SK-N-SH (cell line): ENCODE measurements at regions not wholly inside any gene's neighbourhood (a gene's known extent, or its start where the extent isn't known, plus 50 kb on each side); places are given as distances from the start of the nearest gene placed in this dataset.

Experiments
- CTCF ChIA-PET: fragments of 300-600, 350-600 bp; formaldehyde crosslinking; extraction: SDS; loops from one replicate; lab custom pipeline; 2021; lab: Yijun Ruan, JAX
- POLR2A ChIA-PET: fragments of 350-600 bp; sonication (Branson Sonifier 250); formaldehyde crosslinking; extraction: SDS; loops from one replicate; lab custom pipeline; 2020; ENCODE audit warnings: antibody characterized with exemption, inconsistent platforms; lab: Yijun Ruan, JAX
- DNase-seq: peaks from one replicate; pipeline ENCODE4 v3.0.0; 2012
- H2AFZ ChIP-seq: fragments of 200-600 bp; sonication (generic); 2 replicates; pipeline ENCODE4 v1.8.1; 2016; ENCODE audit warnings: antibody characterized with exemption, mild to moderate bottlenecking, low read depth
- H3F3A ChIP-seq: fragments of 200-600 bp; sonication (generic); replicated peaks from 2 replicates; pipeline ENCODE3; 2016; ENCODE audit warnings: antibody characterized with exemption, mild to moderate bottlenecking; ENCODE audit not compliant: insufficient read depth
- H3K27ac ChIP-seq, 2 experiments: fragments of 200-500 bp in 1 of 2; fragments of 200-600 bp in 1 of 2; sonication (Bioruptor generic) in 1 of 2; sonication (generic), shearing (Covaris generic) in 1 of 2; 2 replicates each; pipeline versions ENCODE4 v1.5.1 to v1.6.1; 2014 to 2016; ENCODE audit warnings: low read depth in 2 of 2, inconsistent platforms in 1 of 2, low read length in 1 of 2, mild to moderate bottlenecking in 1 of 2, mixed read lengths in 1 of 2
- H3K27me3 ChIP-seq: fragments of 200-600 bp; sonication (generic), shearing (Covaris generic); 2 replicates; pipeline ENCODE4 v1.6.1; 2016; ENCODE audit warnings: mixed run types; ENCODE audit not compliant: insufficient read depth
- H3K36me3 ChIP-seq, 2 experiments: fragments of 200-500 bp in 1 of 2; fragments of 200-600 bp in 1 of 2; sonication (Bioruptor generic) in 1 of 2; sonication (generic) in 1 of 2; replicated peaks in 1 of 2; 2 replicates each; pipeline versions ENCODE3 to v1.5.1; 2014 to 2016; ENCODE audit warnings: low read length in 1 of 2, mild to moderate bottlenecking in 1 of 2; ENCODE audit not compliant: insufficient read depth in 2 of 2, control insufficient read depth in 1 of 2
- H3K4me1 ChIP-seq, 2 experiments: fragments of 200-500 bp in 1 of 2; fragments of 200-600 bp in 1 of 2; sonication (Bioruptor generic) in 1 of 2; sonication (generic), shearing (Covaris generic) in 1 of 2; 2 replicates each; pipeline versions ENCODE4 v1.5.1 to v1.6.1; 2014 to 2016; ENCODE audit warnings: low read depth in 1 of 2, low read length in 1 of 2, mixed run types in 1 of 2; ENCODE audit not compliant: insufficient read depth in 2 of 2, control insufficient read depth in 1 of 2
- H3K4me2 ChIP-seq: fragments of 200-600 bp; sonication (generic), shearing (Covaris generic); 2 replicates; pipeline ENCODE4 v1.6.1; 2017; ENCODE audit warnings: mixed run types
- H3K4me3 ChIP-seq, 2 experiments: fragments of 200-500 bp in 1 of 2; fragments of 200-600 bp in 1 of 2; sonication (Bioruptor generic) in 1 of 2; sonication (generic), shearing (Covaris generic) in 1 of 2; 2 replicates each; pipeline versions ENCODE4 v1.5.1 to v1.8.1; 2014 to 2016; ENCODE audit warnings: low read depth in 2 of 2, inconsistent platforms in 1 of 2, low read length in 1 of 2, mild to moderate bottlenecking in 1 of 2, mixed read lengths in 1 of 2, moderate library complexity in 1 of 2
- H3K79me2 ChIP-seq: fragments of 200-600 bp; sonication (generic); 2 replicates; pipeline ENCODE4 v1.8.1; 2017; ENCODE audit warnings: mild to moderate bottlenecking; ENCODE audit not compliant: insufficient read depth
- H3K9ac ChIP-seq: fragments of 200-600 bp; sonication (generic); 2 replicates; pipeline ENCODE4 v1.6.1; 2017; ENCODE audit warnings: mixed run types
- H3K9me2 ChIP-seq: fragments of 200-600 bp; sonication (generic); 2 replicates; pipeline ENCODE4 v1.6.1; 2017; ENCODE audit warnings: mixed run types
- H3K9me3 ChIP-seq: fragments of 200-600 bp; sonication (generic); 2 replicates; pipeline ENCODE4 v1.6.1; 2017; ENCODE audit warnings: mixed run types, mild to moderate bottlenecking, moderate library complexity
- H4K20me1 ChIP-seq: fragments of 200-600 bp; sonication (generic); 2 replicates; pipeline ENCODE4 v1.6.1; 2017; ENCODE audit warnings: mild to moderate bottlenecking, mixed run types; ENCODE audit not compliant: insufficient read depth
- CHD2 ChIP-seq: fragments of 150-350 bp; IDR thresholded peaks from 2 replicates; pipeline ENCODE4 v1.6.1; 2018; ENCODE audit warnings: low read length; ENCODE audit not compliant: partially characterized antibody
- ELF1 ChIP-seq: IDR thresholded peaks from 2 replicates; pipeline ENCODE4 v1.4.0; 2012
- EP300 ChIP-seq, 2 experiments: IDR thresholded peaks; 2 replicates each; pipeline versions ENCODE4 v1.4.0 to v1.6.1; 2012; ENCODE audit warnings: borderline replicate concordance in 1 of 2, low read depth in 1 of 2, low read length in 1 of 2
- FOXJ3 ChIP-seq: sonication (generic); formaldehyde crosslinking; IDR thresholded peaks from 2 replicates; pipeline ENCODE4 v1.5.1; 2020; ENCODE audit warnings: mild to moderate bottlenecking, missing genetic modification reagents
- GABPA ChIP-seq: IDR thresholded peaks from 2 replicates; pipeline ENCODE4 v1.4.0; 2012; ENCODE audit warnings: low read depth, mild to moderate bottlenecking
- GATA2 ChIP-seq: sonication (generic); formaldehyde crosslinking; IDR thresholded peaks from 2 replicates; pipeline ENCODE4 v1.5.0; 2020; ENCODE audit warnings: mild to moderate bottlenecking, missing genetic modification reagents
- JUND ChIP-seq: IDR thresholded peaks from 2 replicates; pipeline ENCODE4 v1.4.0; 2012
- MXI1 ChIP-seq: IDR thresholded peaks from 2 replicates; pipeline ENCODE4 v1.6.1; 2012; ENCODE audit warnings: mild to moderate bottlenecking, low read depth, low read length, improper control_type of control experiment
- NFIC ChIP-seq: IDR thresholded peaks from 2 replicates; pipeline ENCODE4 v1.4.0; 2012; ENCODE audit warnings: borderline replicate concordance
- NRF1 ChIP-seq: IDR thresholded peaks from 2 replicates; pipeline ENCODE4 v1.6.1; 2012; ENCODE audit warnings: low read depth, mild to moderate bottlenecking, low read length
- POLR2AphosphoS5 ChIP-seq: IDR thresholded peaks from 2 replicates; pipeline ENCODE4 v1.6.1; 2012; ENCODE audit warnings: low read depth, low read length
- RAD21 ChIP-seq: IDR thresholded peaks from 2 replicates; pipeline ENCODE4 v1.6.1; 2012; ENCODE audit warnings: mild to moderate bottlenecking, low read length
- RCOR1 ChIP-seq: fragments of 150-350 bp; IDR thresholded peaks from 2 replicates; pipeline ENCODE4 v1.6.1; 2017; ENCODE audit warnings: antibody characterized with exemption, low read length
- RXRA ChIP-seq: IDR thresholded peaks from 2 replicates; pipeline ENCODE4 v1.4.0; 2012; ENCODE audit warnings: low read depth, mild to moderate bottlenecking, borderline replicate concordance
- SMC3 ChIP-seq: IDR thresholded peaks from 2 replicates; pipeline ENCODE4 v1.6.1; 2012; ENCODE audit warnings: low read depth, low read length, improper control_type of control experiment
- TAF1 ChIP-seq: IDR thresholded peaks from 2 replicates; pipeline ENCODE4 v1.6.1; 2012; ENCODE audit warnings: low read depth, mild to moderate bottlenecking, low read length, moderate library complexity, borderline replicate concordance
- TCF12 ChIP-seq: IDR thresholded peaks from 2 replicates; pipeline ENCODE4 v1.4.0; 2012
- TEAD4 ChIP-seq: IDR thresholded peaks from 2 replicates; pipeline ENCODE4 v1.4.0; 2012; ENCODE audit warnings: mild to moderate bottlenecking, borderline replicate concordance; ENCODE audit not compliant: insufficient read depth
- YY1 ChIP-seq: IDR thresholded peaks from 2 replicates; pipeline ENCODE4 v1.4.0; 2012; ENCODE audit warnings: low read depth, mild to moderate bottlenecking
- WGBS: methylation state at CpG from one replicate; pipeline ENCODE4 v1.1.6; 2017; ENCODE audit warnings: low lambda C conversion rate; 5-methylcytosine and 5-hydroxymethylcytosine counted together
- TF ChIP-seq, protein P1 (sequence below): IDR thresholded peaks from 2 replicates; pipeline ENCODE4 v1.4.0; 2012; ENCODE audit warnings: low read depth, borderline replicate concordance
- TF ChIP-seq, protein P2 (sequence below): fragments of 150-350 bp; IDR thresholded peaks from 2 replicates; pipeline ENCODE4 v1.6.1; 2017; ENCODE audit warnings: antibody characterized with exemption, low read length, low read depth, borderline replicate concordance
- TF ChIP-seq, protein P3 (sequence below): IDR thresholded peaks from 2 replicates; pipeline ENCODE4; 2012
- TF ChIP-seq, protein P4 (sequence below): fragments of 150-350 bp; IDR thresholded peaks from 2 replicates; pipeline ENCODE4 v1.6.1; 2016; ENCODE audit warnings: mild to moderate bottlenecking, low read depth, low read length

DNA sequence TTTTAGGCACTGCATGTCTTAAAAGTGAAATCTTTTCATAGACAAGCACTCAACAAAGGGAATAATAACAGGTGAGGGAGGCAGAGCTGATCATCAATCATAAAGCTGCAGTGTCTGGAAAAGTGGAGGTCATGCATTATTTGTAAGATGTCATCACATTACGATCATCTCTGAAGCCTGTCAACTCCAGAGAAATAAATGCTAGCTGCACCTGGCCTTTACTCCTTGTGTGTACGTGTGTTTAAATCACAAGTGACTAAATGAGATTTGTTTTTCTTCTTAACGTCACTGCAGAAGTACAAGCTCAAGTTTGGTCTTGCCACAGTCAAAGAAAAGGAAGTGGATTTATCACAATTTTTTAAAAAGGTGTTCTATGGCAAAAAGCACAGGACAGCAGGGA, 275.5 kb upstream of the SGK1 start:
- no peak for TF ChIP-seq TCF12
- TF ChIP-seq GATA2 (CRISPR knock-in tag) = no peak
- TF ChIP-seq RCOR1 = no peak
- TF ChIP-seq ELF1 = no peak
- no peak for TF ChIP-seq JUND
- no peak for TF ChIP-seq NFIC
- no peak for TF ChIP-seq EP300 (IDR thresholded peaks at IDR 0.05; ENCODE audit: borderline replicate concordance in 1 of 2, low read depth in 1 of 2, low read length in 1 of 2)
- TF ChIP-seq NRF1 = no peak
- no peak for TF ChIP-seq YY1
- no peak for TF ChIP-seq RXRA
- TF ChIP-seq GABPA = no peak
- TF ChIP-seq, protein P1, sequence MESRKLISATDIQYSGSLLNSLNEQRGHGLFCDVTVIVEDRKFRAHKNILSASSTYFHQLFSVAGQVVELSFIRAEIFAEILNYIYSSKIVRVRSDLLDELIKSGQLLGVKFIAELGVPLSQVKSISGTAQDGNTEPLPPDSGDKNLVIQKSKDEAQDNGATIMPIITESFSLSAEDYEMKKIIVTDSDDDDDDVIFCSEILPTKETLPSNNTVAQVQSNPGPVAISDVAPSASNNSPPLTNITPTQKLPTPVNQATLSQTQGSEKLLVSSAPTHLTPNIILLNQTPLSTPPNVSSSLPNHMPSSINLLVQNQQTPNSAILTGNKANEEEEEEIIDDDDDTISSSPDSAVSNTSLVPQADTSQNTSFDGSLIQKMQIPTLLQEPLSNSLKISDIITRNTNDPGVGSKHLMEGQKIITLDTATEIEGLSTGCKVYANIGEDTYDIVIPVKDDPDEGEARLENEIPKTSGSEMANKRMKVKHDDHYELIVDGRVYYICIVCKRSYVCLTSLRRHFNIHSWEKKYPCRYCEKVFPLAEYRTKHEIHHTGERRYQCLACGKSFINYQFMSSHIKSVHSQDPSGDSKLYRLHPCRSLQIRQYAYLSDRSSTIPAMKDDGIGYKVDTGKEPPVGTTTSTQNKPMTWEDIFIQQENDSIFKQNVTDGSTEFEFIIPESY = no peak
- Histone ChIP-seq H3K79me2 (no peaks in the 10 kb centered on the region), H3F3A (peaks cover 20% of the 10 kb centered on the region), H3K4me2 (no peak overlapping the region), H3K4me1 (no peaks in the 10 kb centered on the region), H3K9me3 (no peaks in the 10 kb centered on the region), H3K27ac (no peak overlapping the region), H3K9ac (no peak overlapping the region), H4K20me1 (no peaks in the 10 kb centered on the region), H3K4me3 (no peak overlapping the region), H3K27me3 (no peaks in the 10 kb centered on the region), H2AFZ (no peak overlapping the region), H3K36me3 (no peaks in the 10 kb centered on the region), H3K9me2 (no peaks in the 10 kb centered on the region)
- 90% methylated on average over 3 of the region's 3 CpGs for WGBS
- ChIA-PET CTCF (no interaction called here), POLR2A (no interaction called here)
- no peak for DNase-seq

DNA sequence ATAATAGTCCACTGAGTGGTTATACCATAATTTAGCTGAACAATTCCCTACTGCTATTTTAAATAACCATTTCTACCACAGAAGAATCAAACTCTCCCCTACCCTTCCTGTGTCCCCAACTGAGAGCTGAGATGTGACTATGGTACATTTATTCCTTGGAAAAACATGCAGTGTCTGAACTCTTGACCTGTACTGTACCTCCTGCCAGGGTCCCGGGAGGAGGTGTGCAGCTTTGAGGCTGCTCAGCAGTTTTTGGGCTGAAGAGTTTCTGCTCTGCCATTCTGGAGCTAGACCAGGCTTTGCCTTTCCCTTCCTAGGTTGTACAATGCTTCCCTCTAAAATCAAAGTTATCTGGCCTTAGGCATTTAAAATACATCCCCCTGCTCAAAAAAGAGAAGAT, 275.1 kb upstream of the SGK1 start:
- Histone ChIP-seq H3K27ac (no peak overlapping the region), H3K4me2 (no peak overlapping the region), H2AFZ (no peak overlapping the region), H3K4me3 (no peak overlapping the region), H4K20me1 (no peaks in the 10 kb centered on the region), H3K27me3 (no peaks in the 10 kb centered on the region), H3K79me2 (no peaks in the 10 kb centered on the region), H3K9me3 (no peaks in the 10 kb centered on the region), H3K36me3 (no peaks in the 10 kb centered on the region), H3F3A (peaks cover 20% of the 10 kb centered on the region), H3K4me1 (no peaks in the 10 kb centered on the region), H3K9me2 (no peaks in the 10 kb centered on the region), H3K9ac (no peak overlapping the region)
- ChIA-PET CTCF (no interaction called here), POLR2A (no interaction called here)
- 100% methylated on average over 1 of the region's 1 CpG for WGBS
- TF ChIP-seq TEAD4 = no peak
- TF ChIP-seq POLR2AphosphoS5 = no peak
- TF ChIP-seq, protein P2, sequence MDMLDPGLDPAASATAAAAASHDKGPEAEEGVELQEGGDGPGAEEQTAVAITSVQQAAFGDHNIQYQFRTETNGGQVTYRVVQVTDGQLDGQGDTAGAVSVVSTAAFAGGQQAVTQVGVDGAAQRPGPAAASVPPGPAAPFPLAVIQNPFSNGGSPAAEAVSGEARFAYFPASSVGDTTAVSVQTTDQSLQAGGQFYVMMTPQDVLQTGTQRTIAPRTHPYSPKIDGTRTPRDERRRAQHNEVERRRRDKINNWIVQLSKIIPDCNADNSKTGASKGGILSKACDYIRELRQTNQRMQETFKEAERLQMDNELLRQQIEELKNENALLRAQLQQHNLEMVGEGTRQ = no peak
- no peak for TF ChIP-seq CHD2
- no peak for TF ChIP-seq TCF12
- no peak for TF ChIP-seq ELF1
- TF ChIP-seq RXRA = no peak
- TF ChIP-seq FOXJ3 (CRISPR knock-in tag) = no peak
- TF ChIP-seq NRF1 = no peak
- TF ChIP-seq, protein P3, sequence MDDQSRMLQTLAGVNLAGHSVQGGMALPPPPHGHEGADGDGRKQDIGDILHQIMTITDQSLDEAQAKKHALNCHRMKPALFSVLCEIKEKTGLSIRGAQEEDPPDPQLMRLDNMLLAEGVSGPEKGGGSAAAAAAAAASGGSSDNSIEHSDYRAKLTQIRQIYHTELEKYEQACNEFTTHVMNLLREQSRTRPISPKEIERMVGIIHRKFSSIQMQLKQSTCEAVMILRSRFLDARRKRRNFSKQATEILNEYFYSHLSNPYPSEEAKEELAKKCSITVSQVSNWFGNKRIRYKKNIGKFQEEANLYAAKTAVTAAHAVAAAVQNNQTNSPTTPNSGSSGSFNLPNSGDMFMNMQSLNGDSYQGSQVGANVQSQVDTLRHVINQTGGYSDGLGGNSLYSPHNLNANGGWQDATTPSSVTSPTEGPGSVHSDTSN = no peak
- no peak for TF ChIP-seq SMC3
- TF ChIP-seq MXI1 = no peak
- no peak for TF ChIP-seq RAD21
- no peak for TF ChIP-seq TAF1
- TF ChIP-seq GABPA = no peak
- no peak for TF ChIP-seq RCOR1
- TF ChIP-seq, protein P4, sequence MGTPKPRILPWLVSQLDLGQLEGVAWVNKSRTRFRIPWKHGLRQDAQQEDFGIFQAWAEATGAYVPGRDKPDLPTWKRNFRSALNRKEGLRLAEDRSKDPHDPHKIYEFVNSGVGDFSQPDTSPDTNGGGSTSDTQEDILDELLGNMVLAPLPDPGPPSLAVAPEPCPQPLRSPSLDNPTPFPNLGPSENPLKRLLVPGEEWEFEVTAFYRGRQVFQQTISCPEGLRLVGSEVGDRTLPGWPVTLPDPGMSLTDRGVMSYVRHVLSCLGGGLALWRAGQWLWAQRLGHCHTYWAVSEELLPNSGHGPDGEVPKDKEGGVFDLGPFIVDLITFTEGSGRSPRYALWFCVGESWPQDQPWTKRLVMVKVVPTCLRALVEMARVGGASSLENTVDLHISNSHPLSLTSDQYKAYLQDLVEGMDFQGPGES = no peak
- TF ChIP-seq YY1 = no peak
- TF ChIP-seq, protein P1 = no peak
- DNase-seq = no peak
